Naive thymus-derived CD8-positive, alpha-beta T cell (primary cell): ENCODE measurements at regions not wholly inside any gene's neighbourhood (a gene's known extent, or its start where the extent isn't known, plus 50 kb on each side); places are given as distances from the start of the nearest gene placed in this dataset.

Experiments
- ATAC-seq, 2 donors: fragments of 150-1000 bp; cut with Tn5 transposase in 1 of 2; sonication (Bioruptor Pico), chemical (Tn5 transposase) in 1 of 2; 1 replicate in 1 of 2; 2 replicates in 1 of 2; pipeline ENCODE4 v1.10.0; 2021; ENCODE audit warnings: mild to moderate bottlenecking in 2 of 2, moderate library complexity in 2 of 2
- POLR2A ChIA-PET: fragments of 350-600 bp; sonication (Branson Sonifier 250); formaldehyde crosslinking; loops from one replicate; lab custom pipeline; 2021; ENCODE audit warnings: antibody characterized with exemption; lab: Charles Lee
- DNase-seq, 10 donors: peaks; one replicate each; pipeline versions ENCODE4 v3.0.0 to v3.0.0-alpha.2; 2020 to 2022
- H3K27ac Mint-ChIP-seq, 10 donors: one replicate each; pipeline ENCODE4 v1.8.0; 2020 to 2022; ENCODE audit warnings: mild to moderate bottlenecking in 10 of 10, mixed read lengths in 10 of 10, moderate library complexity in 4 of 10, inconsistent platforms in 1 of 10
- H3K27me3 Mint-ChIP-seq, 5 donors: one replicate each; pipeline ENCODE4 v1.8.0; 2021 to 2022; ENCODE audit warnings: mixed read lengths in 5 of 5
- H3K36me3 Mint-ChIP-seq, 3 donors: one replicate each; pipeline ENCODE4 v1.8.0; 2020 to 2022; ENCODE audit warnings: mixed read lengths in 3 of 3, mild to moderate bottlenecking in 2 of 3, inconsistent platforms in 1 of 3
- H3K4me1 Mint-ChIP-seq, 4 donors: one replicate each; pipeline ENCODE4 v1.8.0; 2021 to 2022; ENCODE audit warnings: mixed read lengths in 4 of 4
- H3K4me3 Mint-ChIP-seq, 10 donors: one replicate each; pipeline ENCODE4 v1.8.0; 2020 to 2022; ENCODE audit warnings: mild to moderate bottlenecking in 10 of 10, mixed read lengths in 10 of 10, moderate library complexity in 6 of 10, inconsistent platforms in 1 of 10
- H3K9me3 Mint-ChIP-seq, 9 donors: one replicate each; pipeline ENCODE4 v1.8.0; 2020 to 2022; ENCODE audit warnings: mixed read lengths in 9 of 9, mild to moderate bottlenecking in 3 of 9, inconsistent platforms in 1 of 9, moderate library complexity in 1 of 9

DNA sequence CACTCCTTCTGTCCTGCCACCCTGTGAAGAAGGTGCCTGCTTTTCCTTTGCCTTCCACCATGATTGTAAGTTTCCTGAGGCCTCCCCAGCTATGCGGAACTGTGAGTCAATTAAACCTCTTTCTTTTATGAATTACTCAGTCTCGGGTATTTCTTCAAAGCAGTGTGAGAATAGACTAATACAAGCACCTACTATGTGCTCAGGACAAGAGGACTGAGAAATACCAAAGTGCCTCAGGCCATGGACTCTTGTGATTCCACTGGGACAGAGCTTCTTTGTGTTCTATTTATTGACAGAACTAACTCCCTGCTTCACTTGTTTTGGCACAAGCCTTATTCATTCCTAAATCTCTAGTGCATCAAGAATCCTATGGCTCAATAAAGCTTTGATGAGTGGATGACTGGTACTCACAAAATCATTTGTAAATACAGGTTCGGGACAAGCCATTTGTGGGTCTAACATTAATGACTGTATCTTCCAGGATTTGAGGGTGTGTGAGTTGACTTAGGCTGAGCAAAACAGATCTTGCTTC lies 204.2 kb downstream of the PDCD6IP start:
- no peak overlapping the region for H3K27ac Mint-ChIP-seq
- no peaks in the 10 kb centered on the region for H3K9me3 Mint-ChIP-seq
- DNase-seq (no peak), ATAC-seq (no peak)
- no peak overlapping the region for H3K4me3 Mint-ChIP-seq
- no peaks in the 10 kb centered on the region for H3K4me1 Mint-ChIP-seq
- H3K36me3 Mint-ChIP-seq = no peaks in the 10 kb centered on the region
- POLR2A ChIA-PET = no interaction called here
- peaks cover 0 to 2% (median 0%) of the 10 kb centered on the region in 5 donors for H3K27me3 Mint-ChIP-seq

DNA sequence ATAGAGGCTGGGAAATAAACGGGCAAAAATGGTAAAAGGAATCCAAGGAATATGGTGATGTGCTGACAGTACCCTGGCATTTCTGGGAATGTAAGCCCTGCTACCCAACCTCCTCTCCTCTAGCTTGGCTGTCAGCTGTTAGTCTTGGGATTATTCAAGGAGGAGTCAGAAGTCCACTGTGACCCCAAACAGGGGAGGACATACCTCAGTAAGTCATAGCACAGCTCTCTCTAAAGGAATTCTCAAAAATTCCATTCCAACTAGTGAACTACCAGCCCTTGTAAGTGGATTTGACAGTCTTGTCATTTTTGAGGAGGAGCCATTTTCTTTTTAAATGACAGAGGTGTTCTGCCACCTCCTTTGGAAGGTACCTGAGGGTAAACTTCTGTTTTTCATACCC lies 207.5 kb downstream of the PDCD6IP start:
- no peak for ATAC-seq
- Mint-ChIP-seq H3K36me3 (no peaks in the 10 kb centered on the region), H3K9me3 (no peaks in the 10 kb centered on the region), H3K27ac (no peak overlapping the region), H3K27me3 (peaks cover 0 to 3% (median 0%) of the 10 kb centered on the region in 5 donors), H3K4me3 (no peak overlapping the region), H3K4me1 (peaks cover 0 to 3% (median 0%) of the 10 kb centered on the region in 4 donors)
- POLR2A ChIA-PET = no interaction called here
- DNase-seq = no peak

DNA sequence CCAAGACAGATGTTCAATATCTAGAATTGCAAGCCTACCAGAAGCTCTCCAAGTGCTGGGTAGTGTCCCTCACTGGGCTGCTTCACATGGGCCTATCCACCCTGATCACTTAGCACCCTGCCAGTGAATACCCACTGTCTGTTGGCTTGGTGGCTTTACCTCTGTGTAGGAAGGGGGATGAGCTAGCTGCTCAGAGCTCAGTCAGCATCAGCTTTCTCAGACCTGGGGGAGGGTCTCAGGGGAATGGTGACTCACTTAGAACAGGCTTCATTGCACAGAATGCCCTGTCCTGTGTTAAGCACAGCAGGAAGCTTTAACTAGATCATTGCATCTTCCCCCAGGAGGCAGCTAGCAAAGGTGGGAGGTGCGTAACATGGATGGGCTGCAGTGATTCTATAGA lies 209.8 kb downstream of the PDCD6IP start:
- Mint-ChIP-seq H3K27ac (peak overlapping the region in 2 of 10 donors; percentile 3 to 24), H3K9me3 (no peaks in the 10 kb centered on the region), H3K36me3 (no peaks in the 10 kb centered on the region), H3K27me3 (peaks cover 0 to 3% (median 0%) of the 10 kb centered on the region in 5 donors), H3K4me3 (no peak overlapping the region), H3K4me1 (peaks cover 0 to 3% (median 0%) of the 10 kb centered on the region in 4 donors)
- ATAC-seq (no peak), DNase-seq (no peak)
- POLR2A ChIA-PET = no interaction called here

DNA sequence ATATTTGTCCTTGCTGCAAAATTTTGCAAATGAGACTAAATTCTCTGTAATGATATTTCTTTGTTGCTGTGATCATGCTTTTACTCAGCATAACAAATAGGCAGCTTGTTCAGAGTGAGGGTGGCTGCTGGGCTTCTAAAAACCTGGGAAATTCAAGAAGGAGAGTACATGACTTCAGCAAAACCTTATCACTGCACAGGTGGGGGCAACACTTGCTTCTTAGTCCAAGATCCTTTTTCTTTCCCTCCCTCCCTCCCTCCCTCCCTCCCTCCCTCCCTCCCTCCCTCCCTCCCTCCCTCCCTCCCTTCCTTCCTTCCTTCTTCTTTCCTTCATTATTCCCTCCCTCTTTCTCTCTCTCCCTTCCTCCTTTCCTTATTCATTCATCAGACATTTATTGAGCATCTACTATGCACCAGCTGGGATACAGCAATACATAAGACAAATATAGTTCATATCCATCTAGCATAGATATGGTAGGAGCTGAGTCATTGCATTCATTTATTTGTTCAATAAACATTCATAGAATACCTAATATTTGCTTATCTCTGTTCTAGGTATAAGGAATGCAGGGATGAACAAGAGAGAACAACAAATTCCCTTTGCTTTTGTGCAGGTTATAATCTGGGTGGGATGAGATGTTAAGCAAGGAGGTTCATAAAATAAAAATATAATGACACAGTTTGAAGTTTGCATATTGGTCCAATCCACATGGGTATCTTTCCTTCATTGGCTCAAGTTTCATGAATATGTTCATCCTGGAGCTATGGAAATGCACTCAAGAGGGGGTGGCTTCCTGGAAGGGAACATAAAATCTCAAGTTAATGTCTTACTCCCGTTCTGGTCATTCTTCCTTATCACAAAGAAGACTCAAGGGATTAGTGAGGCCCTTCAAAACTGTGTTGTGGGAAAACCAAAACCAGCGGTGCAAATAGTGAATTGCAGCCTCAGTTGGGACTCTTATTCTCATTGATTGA lies 210.7 kb downstream of the PDCD6IP start:
- Mint-ChIP-seq H3K9me3 (no peaks in the 10 kb centered on the region), H3K4me3 (no peak overlapping the region), H3K36me3 (no peaks in the 10 kb centered on the region), H3K27me3 (peaks cover 0 to 3% (median 0%) of the 10 kb centered on the region in 5 donors), H3K4me1 (peaks cover 0 to 3% (median 0%) of the 10 kb centered on the region in 4 donors), H3K27ac (no peak overlapping the region)
- no peak for ATAC-seq
- POLR2A ChIA-PET = no interaction called here
- DNase-seq = no peak

DNA sequence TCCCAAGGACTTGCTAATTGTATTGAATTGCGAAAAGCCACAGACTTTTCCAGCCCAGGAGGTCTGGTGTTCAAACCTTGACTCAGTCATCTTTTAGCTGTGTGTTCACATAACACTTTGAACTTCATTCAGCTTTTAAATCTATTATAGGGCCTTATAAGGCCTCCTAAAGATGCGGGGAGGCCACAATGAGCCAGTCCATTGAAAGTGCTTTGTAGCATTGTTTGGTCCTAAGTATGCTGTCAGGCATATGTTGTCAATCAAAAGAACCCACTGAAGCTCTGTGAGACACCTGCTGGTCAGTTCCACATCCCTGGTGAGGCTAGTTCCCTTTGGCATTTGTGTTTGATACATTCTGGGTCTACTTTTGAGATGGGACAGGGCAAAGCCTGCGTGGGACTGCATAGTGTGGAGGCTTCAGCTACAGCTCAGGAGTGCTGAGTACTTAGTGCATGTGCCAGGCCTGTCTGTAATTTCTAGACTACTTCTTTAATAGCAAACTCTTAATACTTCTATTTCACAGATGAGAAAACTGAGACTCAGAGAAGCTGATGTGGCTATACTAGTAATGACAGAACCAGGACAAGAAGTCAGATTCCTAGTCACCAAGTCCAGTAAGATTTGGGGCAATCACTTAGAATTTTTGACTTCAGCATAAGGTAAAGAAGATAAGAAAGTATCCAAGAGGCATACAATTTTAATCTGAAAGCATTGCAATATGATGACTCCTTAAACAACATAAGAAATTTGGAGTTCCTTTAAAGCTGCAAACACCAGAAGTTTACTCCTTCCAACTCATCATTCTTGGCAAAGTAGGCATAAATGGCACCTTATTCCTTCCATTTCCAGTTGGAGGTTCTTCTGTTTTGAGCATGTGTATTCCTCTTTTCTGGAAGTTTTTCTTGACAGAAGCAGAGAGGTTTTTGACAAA lies 213.0 kb downstream of the PDCD6IP start:
- Mint-ChIP-seq H3K27ac (peak overlapping the region in 1 of 10 donors; percentile 62), H3K4me3 (no peak overlapping the region), H3K27me3 (peaks cover 0 to 1% (median 0%) of the 10 kb centered on the region in 5 donors), H3K4me1 (peaks cover 4 to 14% (median 11%) of the 10 kb centered on the region in 4 donors), H3K9me3 (no peaks in the 10 kb centered on the region), H3K36me3 (no peaks in the 10 kb centered on the region)
- POLR2A ChIA-PET = no interaction called here
- DNase-seq = no peak
- ATAC-seq = no peak

DNA sequence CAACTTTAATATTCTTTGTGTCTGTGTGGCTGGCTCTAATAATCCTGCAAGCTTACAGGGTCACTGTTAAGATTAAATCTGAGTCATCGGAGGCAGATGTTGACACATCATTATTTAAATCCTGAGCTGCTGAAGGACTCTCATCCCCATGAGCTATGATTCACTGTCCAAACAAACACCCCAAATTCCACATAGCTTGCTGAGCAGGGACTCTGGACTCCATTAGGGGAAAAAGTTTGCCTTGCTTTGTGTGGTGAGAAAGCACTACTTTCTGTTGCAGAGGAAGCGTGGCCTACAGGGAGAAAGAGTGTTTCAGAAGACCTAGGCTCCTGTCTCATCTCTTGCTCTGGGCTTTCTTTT lies 213.7 kb downstream of the PDCD6IP start:
- POLR2A ChIA-PET = no interaction called here
- Mint-ChIP-seq H3K27ac (no peak overlapping the region), H3K27me3 (peaks cover 0 to 1% (median 0%) of the 10 kb centered on the region in 5 donors), H3K4me1 (peaks cover 4 to 20% (median 17%) of the 10 kb centered on the region in 4 donors), H3K9me3 (no peaks in the 10 kb centered on the region), H3K36me3 (no peaks in the 10 kb centered on the region), H3K4me3 (no peak overlapping the region)
- DNase-seq (no peak), ATAC-seq (no peak)

DNA sequence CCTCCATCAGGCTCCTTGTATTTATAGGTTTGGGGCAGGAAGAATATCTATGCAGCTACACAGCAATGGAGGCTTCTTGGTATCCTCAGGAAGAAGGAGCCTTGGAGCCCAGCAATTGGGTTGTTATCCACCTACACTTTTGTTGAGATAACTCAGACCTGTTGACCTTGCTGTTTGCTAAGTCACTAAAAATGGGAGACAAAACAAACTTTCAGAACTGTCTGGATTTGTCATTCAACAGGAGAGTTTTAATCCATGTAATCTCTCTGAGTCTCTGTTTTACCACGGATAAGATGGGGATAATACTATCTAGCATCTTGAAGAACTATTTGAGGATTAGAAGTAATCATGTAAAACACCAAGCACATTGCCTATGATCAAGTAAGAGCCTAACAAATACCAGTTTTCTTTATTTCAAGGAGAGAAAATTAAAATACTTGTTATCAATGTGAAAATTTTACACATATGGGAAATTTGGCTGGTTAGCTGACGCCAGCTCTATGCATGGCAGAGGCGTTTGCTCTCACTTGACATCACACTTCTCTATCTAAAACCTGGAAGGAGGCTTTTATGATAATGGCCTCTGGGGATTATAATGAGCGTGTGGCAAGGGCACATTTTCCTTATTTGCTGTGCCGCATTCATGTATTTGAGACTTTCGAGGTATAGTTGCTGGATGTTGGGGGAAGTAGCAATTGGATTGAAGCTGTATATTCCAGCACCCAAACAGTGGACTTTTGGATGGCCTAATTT lies 215.6 kb downstream of the PDCD6IP start:
- ATAC-seq (no peak), DNase-seq (no peak)
- POLR2A ChIA-PET = no interaction called here

DNA sequence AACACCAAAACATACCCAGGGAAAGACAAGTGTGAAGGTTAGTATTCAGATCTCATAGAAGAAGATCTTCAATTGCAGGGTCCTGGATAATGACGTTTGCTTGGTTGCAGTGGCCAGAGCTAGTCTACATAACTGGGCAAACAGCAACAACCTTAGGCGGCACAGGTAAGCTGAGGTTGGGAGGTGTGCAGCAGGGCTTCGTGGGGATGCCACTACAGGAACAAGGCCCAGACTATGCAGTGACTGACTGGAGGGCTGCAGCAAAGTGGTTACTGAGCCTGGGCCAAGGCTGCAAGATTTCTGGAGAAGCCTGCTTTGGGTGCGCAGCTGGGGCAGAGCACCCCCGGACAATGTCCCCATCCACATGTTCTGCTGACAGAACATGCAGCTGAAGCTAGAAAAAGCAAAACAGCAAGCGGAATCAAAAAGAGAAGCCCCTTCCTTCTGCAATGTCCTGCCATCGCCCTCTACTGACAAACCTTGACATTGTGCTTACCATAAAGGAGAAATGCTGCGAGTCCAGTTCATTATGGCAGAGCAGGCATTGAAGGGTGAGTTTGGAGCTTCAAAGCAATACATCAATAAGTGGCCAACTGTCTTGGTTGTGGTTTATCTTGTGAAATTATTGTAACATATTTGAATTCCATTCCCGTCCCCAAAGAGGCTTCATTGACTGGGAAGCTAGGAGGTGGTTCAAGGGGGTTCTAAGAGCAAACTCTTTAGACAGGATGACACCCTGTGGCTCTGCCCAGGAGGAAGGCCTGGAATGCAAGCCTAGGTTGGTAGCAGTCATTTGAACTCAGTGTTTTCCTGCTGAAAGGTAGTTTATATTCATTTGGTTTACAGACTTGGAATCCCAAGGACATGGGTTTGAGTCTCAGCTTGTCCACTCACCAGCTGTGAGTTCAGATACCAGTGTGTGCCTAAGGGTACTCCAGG lies 217.0 kb downstream of the PDCD6IP start:
- POLR2A ChIA-PET = no interaction called here
- peaks cover 13 to 50% (median 41%) of the 10 kb centered on the region in 4 donors for H3K4me1 Mint-ChIP-seq
- ATAC-seq = no peak

More for the DNA sequence above, 215.6 kb downstream of the PDCD6IP start:
- H3K27me3 Mint-ChIP-seq = peaks cover 0 to 1% (median 0%) of the 10 kb centered on the region in 5 donors
- no peak overlapping the region for H3K27ac Mint-ChIP-seq
- H3K4me1 Mint-ChIP-seq = peaks cover 10 to 37% (median 32%) of the 10 kb centered on the region in 4 donors
- H3K9me3 Mint-ChIP-seq = no peaks in the 10 kb centered on the region
- no peak overlapping the region for H3K4me3 Mint-ChIP-seq
- H3K36me3 Mint-ChIP-seq = no peaks in the 10 kb centered on the region

DNA sequence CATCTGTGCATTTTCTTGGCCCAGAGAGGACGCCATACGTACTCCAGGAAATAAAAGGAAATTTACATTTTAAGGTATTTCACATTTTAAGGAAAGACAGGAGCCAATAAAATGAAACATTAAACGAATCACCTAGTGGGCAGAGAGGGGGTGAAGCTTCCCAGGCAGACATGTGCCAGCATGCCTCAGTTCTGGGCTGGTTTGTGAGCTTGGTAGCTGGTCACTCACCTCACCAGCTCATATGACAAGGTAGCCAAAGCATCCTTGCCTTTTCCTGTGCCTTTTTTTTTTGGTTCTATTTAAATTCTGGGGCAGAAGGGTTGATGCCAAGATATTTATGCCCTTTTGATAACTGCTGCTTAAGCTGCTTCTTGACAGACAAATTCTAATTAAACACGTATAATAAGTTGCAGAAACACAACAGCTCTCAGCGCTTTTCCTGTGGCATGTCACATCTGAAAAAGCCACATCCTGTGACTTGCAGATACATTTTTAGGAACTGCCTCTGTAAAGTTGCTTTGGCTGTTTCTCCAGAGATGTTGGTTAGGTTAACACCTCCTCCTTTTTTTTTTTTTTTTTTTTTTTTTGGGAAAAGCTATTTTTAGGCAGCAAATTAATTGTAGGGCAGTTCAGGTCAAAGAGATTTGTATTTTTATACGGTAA lies 218.6 kb downstream of the PDCD6IP start:
- no peaks in the 10 kb centered on the region for H3K9me3 Mint-ChIP-seq
- H3K27me3 Mint-ChIP-seq = peaks cover 0 to 1% (median 0%) of the 10 kb centered on the region in 5 donors
- peak overlapping the region; percentile 54 to 78 (median 70) for H3K4me3 Mint-ChIP-seq
- DNase-seq (peak in 6 of 10 donors; percentile 2 to 56 (median 32)), ATAC-seq (peak in 1 of 2 donors; percentile 75)
- POLR2A ChIA-PET = interaction anchor here (0.7 kb wide), 2 partner anchors 38 to 161 kb away, joined by 4 to 5 read pairs; no protein-coding TSS in a partner anchor
- H3K27ac Mint-ChIP-seq = peak overlapping the region in 9 of 10 donors; percentile 46 to 91 (median 77)
- peaks cover 16 to 66% (median 51%) of the 10 kb centered on the region in 4 donors for H3K4me1 Mint-ChIP-seq
- no peaks in the 10 kb centered on the region for H3K36me3 Mint-ChIP-seq

More for the DNA sequence above, 217.0 kb downstream of the PDCD6IP start:
- Mint-ChIP-seq H3K27ac (peak overlapping the region in 4 of 10 donors; percentile 48 to 69 (median 51)), H3K27me3 (peaks cover 0 to 1% (median 0%) of the 10 kb centered on the region in 5 donors), H3K9me3 (no peaks in the 10 kb centered on the region), H3K4me3 (no peak overlapping the region), H3K36me3 (no peaks in the 10 kb centered on the region)
- DNase-seq = peak in 1 of 10 donors; percentile 17

DNA sequence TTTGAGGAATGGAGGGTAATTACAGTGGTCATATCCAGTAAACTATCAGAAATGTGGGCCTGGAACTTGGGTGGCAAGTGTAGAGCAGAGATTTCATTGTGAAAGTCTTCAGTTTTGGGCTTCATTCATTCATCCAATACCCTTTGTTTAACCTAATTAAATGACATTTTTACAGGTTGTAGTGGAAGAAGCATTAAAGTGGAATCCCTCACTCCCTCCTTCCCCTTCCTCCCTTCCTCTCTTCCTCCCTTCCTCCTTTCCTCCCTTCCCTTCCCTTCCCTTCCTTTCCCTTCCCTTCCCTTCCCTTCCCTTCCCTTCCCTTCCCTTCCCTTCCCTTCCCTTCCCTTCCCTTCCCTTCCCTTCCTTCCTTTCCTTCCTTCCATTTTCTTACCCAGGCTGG lies 219.3 kb downstream of the PDCD6IP start:
- DNase-seq (no peak), ATAC-seq (no peak)
- Mint-ChIP-seq H3K9me3 (no peaks in the 10 kb centered on the region), H3K4me3 (peak overlapping the region in 8 of 10 donors; percentile 33 to 78 (median 66)), H3K27me3 (peaks cover 0 to 1% (median 0%) of the 10 kb centered on the region in 5 donors), H3K36me3 (no peaks in the 10 kb centered on the region), H3K27ac (peak overlapping the region in 7 of 10 donors; percentile 25 to 91 (median 73)), H3K4me1 (peaks cover 16 to 70% (median 51%) of the 10 kb centered on the region in 4 donors)
- POLR2A ChIA-PET = interaction anchor here (0.6 kb wide), 1 partner anchor 448 kb away, joined by 6 read pairs; no protein-coding TSS in a partner anchor
